ENCODE measurements at regions not wholly inside any gene's neighbourhood (a gene's known extent, or its start where the extent isn't known, plus 50 kb on each side); places are given as distances from the start of the nearest gene placed in this dataset.

- TF ChIP-seq EZH2 (IDR thresholded peaks at IDR 0.05; ENCODE audit: borderline replicate concordance, low read depth, low read length, severe bottlenecking) (no peak), MAX (IDR thresholded peaks at IDR 0.05; ENCODE audit: insufficient read depth, insufficient read length) (no peak), POLR2AphosphoS5 (IDR thresholded peaks at IDR 0.05; ENCODE audit: insufficient read depth, low read depth, low read length) (no peak)
- no TSS peak for BruUV-seq (replicated peaks)
- dilution Hi-C loops (cut with MboI; ENCODE audit: extremely low pct_ligation_motif_present, low sequenced_read_pairs) (no loop called here), intact Hi-C loops (cut with micrococcal nuclease) (no loop called here)
- ChIA-PET POLR2A (no interaction called here), CTCF (interaction anchor here (1.0 kb wide), 1 partner anchor 12 kb away, joined by 3 read pairs; no protein-coding TSS in a partner anchor)
- no peak overlapping the region for H3K9ac ChIP-seq (replicated peaks; ENCODE audit: extremely low read depth, insufficient read depth, low read length)
- H3K27ac ChIP-seq (ENCODE audit: insufficient read depth, low read depth, low read length), result no peak overlapping the region
- no peak for FAIRE-seq
- no peaks in the 10 kb centered on the region for H4K20me1 ChIP-seq (replicated peaks; ENCODE audit: control insufficient read depth, extremely low read depth, insufficient read depth, low read length)
- no peak overlapping the region for H2AFZ ChIP-seq (ENCODE audit: low read depth, low read length)
- H3K4me3 ChIP-seq (replicated peaks in 1 of 3; ENCODE audit: insufficient read depth in 1 of 3, low read depth in 1 of 3, low read length in 3 of 3), result no peak overlapping the region
- DNase-seq (ENCODE audit: low read depth, low spot score), result no peak
- H3K79me2 ChIP-seq (ENCODE audit: control insufficient read depth, insufficient read depth, low read length), result no peaks in the 10 kb centered on the region
- no peaks in the 10 kb centered on the region for H3K27me3 ChIP-seq (ENCODE audit: control insufficient read depth in 2 of 2, insufficient read depth in 2 of 2, low read length in 2 of 2)
- H3K9me3 ChIP-seq (replicated peaks; ENCODE audit: control insufficient read depth, insufficient read depth, low read length), result no peaks in the 10 kb centered on the region
- no peaks in the 10 kb centered on the region for H3K4me1 ChIP-seq (ENCODE audit: control insufficient read depth, extremely low read depth, insufficient read depth, low read length)
- no peaks in the 10 kb centered on the region for H3K9me1 ChIP-seq (replicated peaks; ENCODE audit: control insufficient read depth, extremely low read depth, insufficient read depth, low read length)
- H3K36me3 ChIP-seq (ENCODE audit: control insufficient read depth in 2 of 2, extremely low read depth in 1 of 2, insufficient read depth in 2 of 2, low read length in 2 of 2), result no peaks in the 10 kb centered on the region
- H3K4me2 ChIP-seq (ENCODE audit: insufficient read depth, low read length), result no peak overlapping the region
Measured at GRCh38 chr4:110877778-110878370, 255.0 kb upstream of the PITX2 start.

- DNase-seq (ENCODE audit: low read depth, low spot score) (no peak), FAIRE-seq (no peak)
- ChIA-PET POLR2A (no interaction called here), CTCF (interaction anchor here (1.0 kb wide), 1 partner anchor 11 kb away, joined by 3 read pairs; no protein-coding TSS in a partner anchor)
- Histone ChIP-seq H3K4me3 (replicated peaks in 1 of 3; ENCODE audit: insufficient read depth in 1 of 3, low read depth in 1 of 3, low read length in 3 of 3) (no peak overlapping the region), H3K4me2 (ENCODE audit: insufficient read depth, low read length) (no peak overlapping the region), H3K9me1 (replicated peaks; ENCODE audit: control insufficient read depth, extremely low read depth, insufficient read depth, low read length) (no peaks in the 10 kb centered on the region), H3K27ac (ENCODE audit: insufficient read depth, low read depth, low read length) (no peak overlapping the region), H3K9ac (replicated peaks; ENCODE audit: extremely low read depth, insufficient read depth, low read length) (no peak overlapping the region), H3K36me3 (ENCODE audit: control insufficient read depth in 2 of 2, extremely low read depth in 1 of 2, insufficient read depth in 2 of 2, low read length in 2 of 2) (no peaks in the 10 kb centered on the region), H3K9me3 (replicated peaks; ENCODE audit: control insufficient read depth, insufficient read depth, low read length) (no peaks in the 10 kb centered on the region), H3K4me1 (ENCODE audit: control insufficient read depth, extremely low read depth, insufficient read depth, low read length) (no peaks in the 10 kb centered on the region), H2AFZ (ENCODE audit: low read depth, low read length) (no peak overlapping the region), H3K79me2 (ENCODE audit: control insufficient read depth, insufficient read depth, low read length) (no peaks in the 10 kb centered on the region), H4K20me1 (replicated peaks; ENCODE audit: control insufficient read depth, extremely low read depth, insufficient read depth, low read length) (no peaks in the 10 kb centered on the region), H3K27me3 (ENCODE audit: control insufficient read depth in 2 of 2, insufficient read depth in 2 of 2, low read length in 2 of 2) (no peaks in the 10 kb centered on the region)
- dilution Hi-C loops (cut with MboI; ENCODE audit: extremely low pct_ligation_motif_present, low sequenced_read_pairs), result no loop called here
- TF ChIP-seq MYC (IDR thresholded peaks at IDR 0.05; ENCODE audit: low read depth, low read length) (no peak), POLR2AphosphoS5 (IDR thresholded peaks at IDR 0.05; ENCODE audit: insufficient read depth, low read depth, low read length) (no peak), JUN (IDR thresholded peaks at IDR 0.05; ENCODE audit: borderline replicate concordance, insufficient read depth, insufficient read length, low read depth) (no peak), POLR2A (IDR thresholded peaks at IDR 0.05; ENCODE audit: low read depth, low read length) (no peak), EZH2 (IDR thresholded peaks at IDR 0.05; ENCODE audit: borderline replicate concordance, low read depth, low read length, severe bottlenecking) (no peak), GATA2 (IDR thresholded peaks at IDR 0.05; ENCODE audit: insufficient read depth, insufficient read length, low read depth, low read length) (no peak), CTCF (IDR thresholded peaks at IDR 0.05; ENCODE audit: extremely low read depth in 1 of 2, insufficient read depth in 1 of 2, low read depth in 1 of 2, low read length in 2 of 2) (no peak), MAX (IDR thresholded peaks at IDR 0.05; ENCODE audit: insufficient read depth, insufficient read length) (no peak), FOS (IDR thresholded peaks at IDR 0.05; ENCODE audit: borderline replicate concordance, insufficient read depth, low read length) (no peak)
- no TSS peak for BruUV-seq (replicated peaks)
- intact Hi-C loops (cut with micrococcal nuclease), result no loop called here
Measured at GRCh38 chr4:110878413-110878812, 255.5 kb upstream of the PITX2 start.

Measured in endothelial cell of umbilical vein (primary cell).